IPS-NIHi11 (cell line): ENCODE measurements at regions not wholly inside any gene's neighbourhood (a gene's known extent, or its start where the extent isn't known, plus 50 kb on each side); places are given as distances from the start of the nearest gene placed in this dataset.

Experiments
- DNase-seq: peaks from one replicate; pipeline ENCODE4 v3.0.0; 2012; ENCODE audit warnings: mixed read lengths, low spot score

DNA sequence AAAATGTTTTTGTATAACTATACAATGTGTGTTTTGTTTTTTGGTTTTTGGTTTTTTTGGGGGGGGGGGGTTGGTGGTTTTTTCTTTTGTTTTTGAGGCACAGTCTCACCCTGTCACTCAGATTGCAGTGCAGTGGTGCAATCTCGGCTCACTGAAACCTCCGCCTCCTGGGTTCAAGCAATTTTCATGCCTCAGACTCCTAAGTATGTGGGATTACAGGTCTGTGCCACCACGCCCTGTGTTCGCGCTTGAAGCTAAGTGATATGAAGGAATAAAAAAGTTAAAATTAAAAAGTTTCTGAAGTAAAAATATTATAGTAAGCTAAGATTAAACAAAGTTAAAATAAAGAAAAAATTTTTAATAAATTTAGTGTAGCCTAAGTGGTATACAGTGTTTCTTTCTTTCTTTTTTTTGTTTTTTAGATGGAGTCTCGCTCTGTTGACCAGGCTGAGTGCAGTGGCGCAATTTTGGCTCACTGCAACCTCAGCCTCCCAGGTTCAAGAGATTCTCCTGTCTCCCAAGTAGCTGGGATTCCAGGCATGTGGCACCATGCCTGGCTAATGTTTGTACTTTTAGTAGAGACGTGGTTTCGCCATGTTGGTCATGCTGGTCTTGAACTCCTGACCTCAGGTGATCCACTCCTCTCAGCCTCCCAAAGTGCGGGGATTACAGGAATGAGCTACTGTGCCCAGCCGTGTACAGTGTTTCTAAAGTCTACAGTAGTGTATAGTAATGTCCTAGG is 53.9 kb upstream of the TEX55 start:
- DNase-seq, result no peak

DNA sequence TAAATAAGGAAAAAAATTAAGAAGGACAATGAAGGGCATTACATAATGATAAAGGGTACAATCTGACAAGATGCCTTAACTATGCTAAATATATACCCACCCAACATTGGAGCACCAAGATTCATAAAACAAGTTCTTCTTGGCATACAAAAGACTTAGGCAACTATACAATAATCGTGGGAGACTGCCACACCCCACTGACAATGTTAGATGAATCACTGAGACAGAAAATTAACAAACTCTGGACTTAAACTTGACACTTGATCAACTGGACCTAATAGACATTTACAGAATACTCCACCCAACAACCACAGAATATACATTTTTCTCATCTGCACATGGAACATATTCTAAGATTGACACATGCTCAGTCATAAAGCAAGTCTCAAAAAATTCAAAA is 53.2 kb upstream of the IGSF11 start:
- no peak for DNase-seq

DNA sequence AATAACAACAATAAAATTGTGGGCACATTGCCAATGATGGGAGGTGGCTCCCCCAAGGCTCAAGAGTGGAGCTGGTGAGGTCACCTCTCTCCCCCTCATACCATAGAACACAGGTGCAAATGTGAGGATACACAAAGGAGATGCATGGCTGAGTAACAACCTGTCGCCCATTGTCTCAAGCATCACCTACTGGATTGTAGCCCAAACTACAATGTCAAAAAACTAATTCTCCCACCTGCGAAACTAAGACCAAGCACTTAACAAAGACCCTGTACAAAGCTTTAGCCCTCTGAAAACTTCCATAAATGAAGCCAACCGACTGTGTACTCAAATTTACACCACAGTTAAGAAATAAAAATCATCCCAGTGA is 50.4 kb upstream of the IGSF11 start:
- DNase-seq, result peak; percentile 32

DNA sequence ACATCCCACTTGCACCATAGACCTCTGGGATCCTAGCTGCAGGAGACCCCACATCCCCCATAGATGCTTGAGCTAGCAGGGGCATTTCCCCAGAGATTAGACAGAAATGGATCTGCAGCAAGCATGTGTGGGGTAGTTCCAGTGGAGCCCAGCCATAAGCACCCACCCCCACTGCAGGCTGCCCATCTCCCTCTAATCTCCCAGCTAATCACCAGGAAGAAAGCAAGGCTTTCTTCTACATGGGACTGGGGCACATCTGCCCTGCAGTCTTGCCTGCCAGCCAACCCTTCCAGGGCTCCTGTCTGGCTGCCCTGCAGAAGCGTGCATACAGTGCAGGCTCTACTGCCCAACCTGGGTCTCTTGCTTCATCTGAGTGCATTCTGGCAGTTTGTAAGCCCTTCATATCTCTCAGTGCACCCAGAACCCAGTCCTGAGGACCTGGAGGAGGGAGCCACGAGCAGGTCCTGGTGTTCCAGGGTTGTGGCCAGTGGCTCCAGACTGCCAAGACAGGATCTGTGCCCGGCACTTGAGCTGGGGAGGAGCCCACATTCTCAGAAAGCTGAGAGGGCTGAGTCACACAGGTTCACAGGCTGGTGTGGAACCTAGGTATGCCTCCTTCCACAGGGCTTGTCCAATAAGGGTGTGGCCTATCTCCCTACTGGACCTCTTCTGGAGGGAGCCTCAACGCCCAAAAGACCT is 49.9 kb upstream of the IGSF11 start:
- peak; percentile 9 for DNase-seq
